Nephron (organoid): ENCODE measurements at regions not wholly inside any gene's neighbourhood (a gene's known extent, or its start where the extent isn't known, plus 50 kb on each side); places are given as distances from the start of the nearest gene placed in this dataset.

Experiments used
- H3K27ac Mint-ChIP-seq, 3 experiments: 2 replicates each; pipeline ENCODE4 v1.8.0; 2020; ENCODE audit warnings: mixed read lengths in 3 of 3, mild to moderate bottlenecking in 2 of 3, moderate library complexity in 1 of 3
- H3K27me3 Mint-ChIP-seq: 2 replicates; pipeline ENCODE4 v1.8.0; 2021; ENCODE audit warnings: low read depth, mild to moderate bottlenecking, moderate library complexity, mixed read lengths
- H3K36me3 Mint-ChIP-seq: 2 replicates; pipeline ENCODE4 v1.8.0; 2020; ENCODE audit warnings: low read depth, mixed read lengths
- H3K4me1 Mint-ChIP-seq: 2 replicates; pipeline ENCODE4 v1.8.0; 2020; ENCODE audit warnings: mixed read lengths
- H3K4me3 Mint-ChIP-seq, 3 experiments: 2 replicates each; pipeline ENCODE4 v1.8.0; 2020; ENCODE audit warnings: mild to moderate bottlenecking in 3 of 3, mixed read lengths in 3 of 3, moderate library complexity in 2 of 3
- H3K9me3 Mint-ChIP-seq: 2 replicates; pipeline ENCODE4 v1.8.0; 2020; ENCODE audit warnings: mixed read lengths
- TF ChIP-seq, protein P1 (sequence below), 3 experiments: fragments of 200-600 bp; sonication (generic); IDR thresholded peaks; one replicate each; pipeline ENCODE4 v1.5.0; 2021; ENCODE audit warnings: antibody characterized with exemption in 3 of 3; ENCODE audit not compliant: unreplicated experiment in 3 of 3

DNA sequence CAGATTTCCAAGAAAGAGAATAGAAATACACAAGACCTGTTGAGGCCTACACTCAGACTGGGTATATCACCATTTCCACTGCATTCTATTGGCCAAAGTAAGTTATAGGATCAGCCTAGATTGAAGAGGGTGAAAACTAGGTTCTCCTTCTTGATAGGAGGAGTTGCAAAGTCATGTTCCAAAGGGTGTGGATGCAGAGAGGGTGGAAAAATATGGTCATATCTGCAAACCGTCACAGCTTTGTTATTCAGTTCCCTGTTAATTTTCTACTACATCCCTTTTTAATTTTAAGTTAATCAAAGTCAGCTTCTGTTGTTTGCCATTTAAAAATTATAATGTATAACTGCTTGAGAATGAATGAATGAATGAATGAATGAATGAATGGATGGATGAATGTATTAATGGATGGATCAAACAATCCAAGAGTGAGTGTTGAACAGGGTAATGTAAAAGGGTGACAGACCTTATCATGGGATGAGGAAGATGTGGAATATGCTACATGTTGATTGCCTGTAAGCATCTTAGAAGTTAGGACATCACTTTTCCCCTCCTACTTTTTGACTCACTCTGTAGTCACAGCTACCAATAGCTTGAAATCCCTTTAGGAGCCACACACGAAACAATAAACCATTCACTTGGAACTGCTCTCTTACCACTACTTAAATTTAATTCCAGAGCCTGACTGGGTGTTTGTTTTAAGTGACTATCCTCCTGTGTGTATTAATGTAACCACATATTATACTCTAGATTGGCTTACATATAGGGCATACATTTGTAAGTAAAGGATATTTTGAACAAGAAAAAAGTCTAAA is 121.5 kb downstream of the CCDC34 start:
- H3K36me3 Mint-ChIP-seq: no peaks in the 10 kb centered on the region
- peaks cover 62% of the 10 kb centered on the region for H3K4me1 Mint-ChIP-seq
- no peak overlapping the region for H3K4me3 Mint-ChIP-seq
- H3K9me3 Mint-ChIP-seq: no peaks in the 10 kb centered on the region
- TF ChIP-seq, protein P1, sequence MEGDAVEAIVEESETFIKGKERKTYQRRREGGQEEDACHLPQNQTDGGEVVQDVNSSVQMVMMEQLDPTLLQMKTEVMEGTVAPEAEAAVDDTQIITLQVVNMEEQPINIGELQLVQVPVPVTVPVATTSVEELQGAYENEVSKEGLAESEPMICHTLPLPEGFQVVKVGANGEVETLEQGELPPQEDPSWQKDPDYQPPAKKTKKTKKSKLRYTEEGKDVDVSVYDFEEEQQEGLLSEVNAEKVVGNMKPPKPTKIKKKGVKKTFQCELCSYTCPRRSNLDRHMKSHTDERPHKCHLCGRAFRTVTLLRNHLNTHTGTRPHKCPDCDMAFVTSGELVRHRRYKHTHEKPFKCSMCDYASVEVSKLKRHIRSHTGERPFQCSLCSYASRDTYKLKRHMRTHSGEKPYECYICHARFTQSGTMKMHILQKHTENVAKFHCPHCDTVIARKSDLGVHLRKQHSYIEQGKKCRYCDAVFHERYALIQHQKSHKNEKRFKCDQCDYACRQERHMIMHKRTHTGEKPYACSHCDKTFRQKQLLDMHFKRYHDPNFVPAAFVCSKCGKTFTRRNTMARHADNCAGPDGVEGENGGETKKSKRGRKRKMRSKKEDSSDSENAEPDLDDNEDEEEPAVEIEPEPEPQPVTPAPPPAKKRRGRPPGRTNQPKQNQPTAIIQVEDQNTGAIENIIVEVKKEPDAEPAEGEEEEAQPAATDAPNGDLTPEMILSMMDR (IDR thresholded peaks at IDR 0.05; ENCODE audit: unreplicated experiment in 3 of 3): no peak
- H3K27me3 Mint-ChIP-seq: peaks cover 4% of the 10 kb centered on the region
- H3K27ac Mint-ChIP-seq: peak overlapping the region in 1 of 3 experiments; percentile 76

DNA sequence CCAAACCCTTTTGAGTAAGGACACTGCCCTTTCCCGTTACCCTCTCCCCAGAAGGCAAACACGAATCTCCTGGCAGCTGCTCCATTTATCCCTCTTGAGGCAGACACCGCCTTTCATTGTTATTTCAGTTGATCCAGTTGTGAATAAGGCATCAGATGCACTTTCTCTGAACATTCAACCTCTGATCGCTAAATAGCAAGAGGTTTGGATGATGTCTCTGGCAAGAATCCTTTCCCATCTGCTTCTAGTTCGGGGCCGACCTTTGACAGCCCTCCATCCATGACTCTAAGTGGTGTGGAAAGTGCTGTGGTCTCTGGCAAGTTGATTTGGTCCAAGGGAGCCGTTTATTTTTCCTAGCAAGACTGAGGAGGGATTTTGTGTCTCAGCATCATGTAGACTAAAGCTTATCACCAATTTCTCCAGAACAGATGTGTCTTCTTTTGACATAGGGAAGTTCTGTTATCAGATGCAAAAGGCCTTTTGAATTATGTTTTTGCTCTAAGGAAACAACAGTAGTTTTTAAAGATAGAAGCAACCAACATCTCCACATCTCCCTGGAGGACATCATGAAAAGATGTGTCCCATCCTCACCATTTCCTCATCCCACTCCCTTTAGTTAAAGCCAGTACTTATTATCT is 123.6 kb downstream of the CCDC34 start:
- TF ChIP-seq, protein P1 (IDR thresholded peaks at IDR 0.05; ENCODE audit: unreplicated experiment in 3 of 3): no peak
- H3K36me3 Mint-ChIP-seq: no peaks in the 10 kb centered on the region
- H3K27me3 Mint-ChIP-seq: peaks cover 4% of the 10 kb centered on the region
- H3K9me3 Mint-ChIP-seq: no peaks in the 10 kb centered on the region
- H3K4me1 Mint-ChIP-seq: peaks cover 64% of the 10 kb centered on the region
- peak overlapping the region in 2 of 3 experiments; percentile 4 to 44 for H3K4me3 Mint-ChIP-seq
- H3K27ac Mint-ChIP-seq: peak overlapping the region; percentile 70 to 90 (median 72)

DNA sequence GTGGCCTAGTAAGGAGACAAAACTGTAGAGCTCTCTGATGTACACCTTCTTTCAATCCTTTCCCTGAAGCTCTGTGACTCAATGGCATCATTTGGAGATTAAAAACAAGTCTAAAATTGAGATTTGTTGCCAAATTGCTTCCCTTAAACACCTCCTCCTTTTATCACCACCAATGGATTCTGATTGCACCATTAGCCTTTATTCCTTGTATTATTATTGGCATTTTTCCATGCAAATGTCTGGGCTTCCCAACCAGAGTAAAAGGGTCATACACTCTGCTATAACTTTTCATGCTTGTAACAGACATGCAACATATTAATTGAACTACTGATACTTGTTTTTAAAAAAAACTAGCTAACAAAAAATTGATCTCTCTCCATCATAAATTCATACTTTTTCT is 124.2 kb downstream of the CCDC34 start:
- Mint-ChIP-seq H3K27me3 (peaks cover 4% of the 10 kb centered on the region), H3K4me1 (peaks cover 70% of the 10 kb centered on the region), H3K27ac (peak overlapping the region; percentile 70 to 90 (median 72)), H3K36me3 (no peaks in the 10 kb centered on the region), H3K4me3 (peak overlapping the region in 1 of 3 experiments; percentile 44), H3K9me3 (no peaks in the 10 kb centered on the region)
- TF ChIP-seq, protein P1 (IDR thresholded peaks at IDR 0.05; ENCODE audit: unreplicated experiment in 3 of 3): no peak

DNA sequence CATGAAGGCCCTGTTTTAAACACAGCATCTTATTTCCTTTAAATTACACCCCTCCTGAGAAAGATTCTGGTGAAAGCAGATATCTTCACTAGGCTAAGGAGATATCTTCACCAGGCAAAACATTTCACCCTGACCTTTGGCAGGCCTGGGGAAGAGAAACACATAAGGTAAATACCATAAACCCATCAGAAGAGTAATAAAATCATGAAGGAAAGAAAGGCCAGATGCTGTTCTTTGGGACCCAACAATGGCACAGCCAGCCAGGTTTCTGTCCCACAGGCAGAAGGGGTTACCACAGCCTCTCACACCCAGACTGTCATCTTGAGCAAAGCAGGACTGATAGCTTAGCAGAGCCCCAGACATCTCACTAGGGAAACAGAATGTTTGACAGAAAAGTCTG is 125.4 kb downstream of the CCDC34 start:
- TF ChIP-seq, protein P1 (IDR thresholded peaks at IDR 0.05; ENCODE audit: unreplicated experiment in 3 of 3): no peak
- Mint-ChIP-seq H3K9me3 (no peaks in the 10 kb centered on the region), H3K27ac (peak overlapping the region; percentile 70 to 72 (median 72)), H3K4me3 (no peak overlapping the region), H3K36me3 (no peaks in the 10 kb centered on the region), H3K27me3 (peaks cover 4% of the 10 kb centered on the region), H3K4me1 (peaks cover 71% of the 10 kb centered on the region)

DNA sequence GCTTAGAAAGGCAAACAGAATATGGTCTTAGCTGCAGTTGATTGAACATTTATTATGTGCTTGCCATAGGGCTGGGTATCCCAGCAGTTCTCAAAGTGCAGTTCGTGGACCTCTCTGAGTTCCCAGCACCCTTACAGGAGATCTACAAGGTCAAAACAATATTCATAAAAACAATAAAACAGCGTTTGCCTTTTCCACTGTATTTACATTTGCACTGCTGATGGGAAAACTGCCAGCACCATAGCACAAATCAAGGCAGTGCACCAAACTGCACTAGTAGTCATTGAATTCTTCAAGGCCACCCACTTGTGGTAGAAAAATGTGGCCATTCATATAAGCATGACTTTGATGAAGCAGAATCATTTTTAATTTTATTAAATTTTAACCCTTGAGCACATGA is 128.1 kb downstream of the CCDC34 start:
- TF ChIP-seq, protein P1 (IDR thresholded peaks at IDR 0.05; ENCODE audit: unreplicated experiment in 3 of 3): no peak
- H3K4me3 Mint-ChIP-seq: peak overlapping the region in 1 of 3 experiments; percentile 38
- H3K36me3 Mint-ChIP-seq: no peaks in the 10 kb centered on the region
- H3K27ac Mint-ChIP-seq: peak overlapping the region; percentile 95 to 98 (median 96)
- no peaks in the 10 kb centered on the region for H3K9me3 Mint-ChIP-seq
- peaks cover 4% of the 10 kb centered on the region for H3K27me3 Mint-ChIP-seq
- peaks cover 72% of the 10 kb centered on the region for H3K4me1 Mint-ChIP-seq
